NCI-H146 treated with DMSO at 0.1 percent for 48 hours (cell line): ENCODE measurements at regions not wholly inside any gene's neighbourhood (a gene's known extent, or its start where the extent isn't known, plus 50 kb on each side); places are given as distances from the start of the nearest gene placed in this dataset.

ENCODE experiments used
- DNase-seq: peaks from one replicate; lab custom pipeline; 2025; ENCODE audit not compliant: unreplicated experiment; lab: John Stamatoyannopoulos, UW

DNA sequence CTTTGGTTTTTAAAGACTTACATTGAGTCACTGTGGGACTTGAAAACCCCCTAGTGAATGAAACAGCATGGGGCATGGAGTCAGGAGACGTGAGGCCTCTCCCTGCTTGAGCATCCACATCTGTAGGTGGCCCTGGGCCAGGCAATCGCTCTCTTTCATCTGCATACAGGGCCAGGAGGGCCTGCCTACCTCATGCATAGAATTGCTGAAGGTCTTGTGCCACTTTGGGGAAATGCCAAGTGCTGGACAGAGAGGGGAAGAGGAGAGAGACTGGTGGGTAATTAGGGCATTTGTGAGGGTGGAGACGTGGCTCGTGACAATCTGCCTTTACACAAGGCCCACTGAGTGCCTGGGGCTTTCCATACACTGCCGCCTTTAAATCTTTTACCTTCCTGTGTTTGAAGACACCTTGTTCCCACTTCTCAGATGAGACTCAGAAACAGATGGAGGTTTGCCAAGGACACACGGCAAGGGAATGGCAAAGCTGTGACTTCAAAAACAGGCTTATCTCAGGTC, 322.2 kb upstream of the HS6ST1 start:
- no peak for DNase-seq

DNA sequence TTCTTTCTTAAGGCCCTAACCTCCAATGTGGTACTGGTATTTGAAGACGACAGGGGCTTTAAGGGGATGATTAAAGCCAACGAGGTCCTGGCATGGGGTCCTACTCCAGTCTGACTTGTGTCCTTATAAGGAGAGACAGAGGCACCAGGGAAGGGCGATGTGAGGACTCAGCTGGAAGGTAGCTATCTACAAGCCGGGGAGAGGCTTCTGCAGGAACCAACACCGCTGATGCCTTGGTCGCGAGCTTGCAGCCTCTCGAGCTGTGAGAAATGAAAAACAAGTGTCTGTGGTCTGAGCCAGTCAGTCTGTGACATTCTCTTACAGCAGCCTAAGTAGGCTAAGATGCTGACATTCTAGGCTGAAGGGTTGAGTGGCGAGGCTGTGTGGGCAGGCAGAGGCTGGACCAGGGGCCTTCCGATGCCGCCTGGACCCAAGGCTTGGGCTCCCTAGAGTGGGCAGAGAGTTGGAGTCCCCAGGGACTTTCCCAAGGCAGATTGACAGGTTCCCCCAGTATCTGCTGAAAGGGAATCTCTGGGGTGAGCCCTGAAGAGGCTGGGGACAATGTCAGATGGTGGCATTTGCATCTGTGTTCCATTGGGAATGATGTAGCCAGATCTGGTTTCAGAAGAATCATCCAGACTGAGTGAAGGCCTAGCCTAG, 322.9 kb upstream of the HS6ST1 start:
- no peak for DNase-seq

DNA sequence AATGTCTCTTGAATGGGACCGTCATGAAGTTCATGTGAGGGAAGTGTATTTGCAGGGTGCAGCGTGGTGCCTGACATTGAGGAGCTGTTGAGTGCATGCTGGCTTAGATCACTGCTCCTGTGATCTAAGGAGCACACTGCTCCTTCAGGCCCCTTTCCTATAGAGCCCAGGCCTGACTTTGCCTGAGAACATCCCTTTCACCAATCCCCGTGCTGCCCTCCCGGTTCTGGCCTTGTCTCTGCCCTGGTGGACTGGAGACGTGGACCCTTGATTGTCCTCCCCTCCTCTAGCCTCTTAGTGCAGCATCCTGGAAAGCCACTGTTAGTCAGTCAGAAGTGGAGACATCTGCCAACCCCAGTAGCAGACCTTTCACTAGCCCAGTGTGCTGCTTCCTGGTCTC, 323.6 kb upstream of the HS6ST1 start:
- no peak for DNase-seq

DNA sequence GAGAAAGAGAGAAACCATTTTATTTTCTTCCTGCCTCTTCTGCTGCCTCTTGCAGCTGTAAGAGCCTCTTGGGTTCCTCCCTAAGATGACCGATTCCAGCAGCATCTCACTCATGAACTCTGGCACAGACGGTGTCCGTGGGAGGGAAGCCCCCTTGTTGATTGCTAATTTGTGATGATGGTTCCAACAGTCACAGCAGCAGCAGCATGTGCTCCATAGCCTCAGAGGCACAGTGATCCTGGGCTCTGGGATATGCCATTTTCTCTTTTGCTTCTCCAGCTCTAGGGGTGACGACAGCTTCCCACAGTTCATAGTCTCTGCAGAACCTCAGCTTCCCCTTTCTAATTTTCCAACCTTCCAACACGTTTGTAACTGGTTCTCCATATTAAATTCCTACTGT, 324.2 kb upstream of the HS6ST1 start:
- no peak for DNase-seq

DNA sequence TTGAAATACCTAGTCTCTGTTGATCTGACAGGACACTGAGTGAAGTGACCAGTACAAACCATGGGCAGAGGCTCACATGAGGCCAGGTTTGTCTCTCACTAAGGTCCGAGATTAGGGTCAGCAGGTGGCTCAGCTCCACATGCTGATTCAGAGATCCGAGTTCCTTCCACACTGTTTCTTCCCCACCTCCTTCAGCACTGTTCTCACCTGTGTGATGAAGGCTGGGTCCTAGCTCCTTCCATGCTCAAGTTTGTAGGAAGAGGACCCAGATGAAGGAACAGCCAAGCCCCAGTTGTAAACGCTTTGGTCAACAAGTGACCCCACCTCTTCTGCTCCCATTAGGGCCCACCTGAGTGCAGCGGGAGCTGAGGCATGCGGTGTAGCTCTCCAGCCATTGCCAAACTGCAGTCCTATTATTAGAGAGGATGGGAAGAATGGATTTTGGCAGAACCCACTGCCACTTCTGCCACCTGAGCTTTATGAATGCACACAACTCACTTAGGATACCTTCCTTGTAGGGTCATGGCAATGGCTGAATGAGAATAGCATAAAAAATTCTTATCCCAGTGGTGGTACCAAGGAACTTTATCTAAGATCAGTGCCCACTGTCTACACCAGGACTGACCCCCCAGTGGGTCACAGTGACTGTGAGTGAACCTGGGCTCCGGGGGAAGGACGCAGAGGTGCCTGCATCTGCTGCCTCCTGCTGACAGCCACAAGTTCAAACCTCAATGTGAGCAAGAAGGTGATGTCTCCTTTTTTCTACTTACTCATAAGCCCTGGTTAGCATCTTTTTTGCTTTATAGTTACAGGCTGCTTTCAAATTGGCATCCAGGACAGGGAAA, 324.8 kb upstream of the HS6ST1 start:
- no peak for DNase-seq

DNA sequence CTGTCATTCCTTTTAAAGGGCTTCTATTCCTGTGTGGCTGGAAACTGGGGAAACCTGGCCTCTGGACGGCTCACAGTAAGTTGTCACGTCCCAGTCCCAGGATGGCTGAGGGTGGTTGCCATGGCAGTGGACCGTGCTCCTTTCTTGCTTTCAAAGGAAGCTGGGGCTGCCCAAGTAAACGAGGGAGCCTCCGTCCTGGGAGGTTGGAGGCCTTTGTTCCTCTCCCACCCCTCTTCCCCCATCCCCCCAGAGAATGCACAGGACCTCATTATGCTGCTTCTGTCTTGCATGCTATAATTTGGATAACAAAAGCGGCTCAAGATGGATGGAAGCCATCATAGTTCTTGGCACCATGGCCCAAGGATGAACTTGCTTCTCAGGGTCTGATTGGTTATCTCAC, 325.5 kb upstream of the HS6ST1 start:
- DNase-seq = no peak

DNA sequence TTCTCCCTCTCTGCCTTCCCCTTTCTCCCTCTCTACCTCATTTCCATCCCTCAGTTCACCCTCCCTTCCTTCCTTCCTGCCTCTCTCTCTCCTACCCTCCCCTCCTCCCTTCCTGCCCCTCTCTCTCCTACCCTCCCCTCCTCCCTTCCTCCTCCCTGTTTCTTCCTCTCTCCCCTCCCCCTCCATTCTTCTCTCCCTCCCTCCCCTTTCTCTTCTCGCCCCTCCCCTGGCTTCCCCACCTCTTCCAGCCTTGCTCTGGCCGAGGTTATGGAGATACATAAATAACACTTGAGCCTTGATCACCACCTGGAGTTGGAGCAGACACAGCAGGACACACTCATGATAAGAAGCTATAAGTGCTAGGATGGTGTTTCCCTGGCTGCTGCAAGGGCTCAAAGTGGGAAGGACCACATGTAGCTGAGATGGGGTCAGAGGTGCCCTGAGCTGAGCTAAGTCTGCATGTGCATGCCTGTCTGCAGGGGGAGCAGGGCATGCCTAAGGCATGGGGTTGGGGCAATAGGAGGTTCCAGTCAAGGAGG, 326.1 kb upstream of the HS6ST1 start:
- no peak for DNase-seq

DNA sequence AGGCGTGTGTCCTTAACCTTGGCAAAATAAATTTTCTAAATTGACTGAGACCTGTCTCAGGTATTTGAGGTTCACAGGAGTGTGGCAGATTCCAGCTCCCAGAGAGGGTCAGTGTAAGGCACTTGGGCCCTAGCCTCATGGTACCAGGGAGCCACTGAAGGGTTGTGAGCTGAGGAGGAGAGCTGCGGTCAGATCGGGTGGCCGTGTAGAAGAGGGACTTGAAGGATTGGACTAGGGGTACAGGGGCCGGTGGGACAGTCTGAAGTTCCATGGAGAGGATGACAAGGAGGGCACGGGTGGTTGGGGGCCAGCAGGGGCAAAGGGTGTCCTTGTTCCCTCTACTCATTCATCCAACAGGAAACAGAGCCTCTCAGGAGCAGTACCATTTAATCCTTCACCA, 327.0 kb upstream of the HS6ST1 start:
- DNase-seq = no peak

DNA sequence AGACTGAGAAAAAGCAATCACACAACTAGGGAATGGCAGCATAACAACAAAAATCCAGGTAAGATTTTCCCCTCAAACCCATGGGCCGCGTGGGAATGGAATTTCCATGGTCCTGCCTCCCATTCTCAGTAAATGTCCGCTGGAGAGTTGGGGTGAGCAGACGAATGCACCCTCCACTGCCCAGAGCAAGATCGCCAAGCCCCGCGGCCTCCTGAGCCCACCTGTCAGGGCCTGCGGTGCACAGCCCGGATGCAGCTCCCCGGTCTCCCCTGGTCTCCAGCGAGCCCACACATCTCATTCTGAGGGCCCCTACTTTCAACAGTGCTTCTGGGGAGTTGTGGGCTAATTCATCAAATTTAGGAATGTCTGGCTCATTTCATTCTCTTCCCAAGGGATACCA, 327.4 kb upstream of the HS6ST1 start:
- DNase-seq = no peak

DNA sequence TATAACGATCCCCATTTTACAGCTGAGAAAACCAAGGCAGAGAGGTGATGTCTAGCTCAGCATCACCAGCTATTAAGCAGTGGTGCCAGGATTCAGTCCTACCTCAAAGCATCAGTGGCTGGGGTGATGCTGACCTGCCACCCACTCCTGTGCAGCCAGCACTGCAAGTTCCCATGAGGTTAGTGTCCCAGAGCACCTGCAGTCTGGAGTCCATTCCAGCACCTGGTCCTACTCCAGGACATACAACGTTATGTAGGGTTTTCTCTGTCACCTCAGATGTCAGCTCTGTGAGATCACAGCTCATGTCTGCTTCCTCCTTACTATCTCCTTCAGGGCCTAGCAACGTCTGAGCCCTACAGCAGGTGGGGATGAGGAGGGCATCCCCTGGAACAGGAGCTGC, 328.0 kb upstream of the HS6ST1 start:
- no peak for DNase-seq

DNA sequence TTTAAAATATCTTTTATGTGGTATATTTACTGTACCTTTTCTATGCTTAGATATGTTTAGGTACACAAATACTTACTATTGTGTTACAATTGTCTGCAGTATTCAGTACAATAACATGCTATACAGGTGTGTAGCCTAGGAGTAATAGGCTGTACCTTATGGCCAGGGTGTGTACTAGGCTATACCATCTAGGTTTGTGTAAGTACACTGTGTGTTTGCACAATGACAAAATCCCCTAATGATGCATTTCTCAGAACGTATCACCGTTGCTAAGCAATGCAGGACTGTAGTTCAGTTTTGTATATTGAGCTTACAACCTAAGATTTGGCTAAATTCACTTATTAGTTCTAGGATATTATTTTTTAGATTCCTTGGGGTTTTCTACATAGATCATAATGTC, 332.3 kb upstream of the HS6ST1 start:
- DNase-seq = no peak

DNA sequence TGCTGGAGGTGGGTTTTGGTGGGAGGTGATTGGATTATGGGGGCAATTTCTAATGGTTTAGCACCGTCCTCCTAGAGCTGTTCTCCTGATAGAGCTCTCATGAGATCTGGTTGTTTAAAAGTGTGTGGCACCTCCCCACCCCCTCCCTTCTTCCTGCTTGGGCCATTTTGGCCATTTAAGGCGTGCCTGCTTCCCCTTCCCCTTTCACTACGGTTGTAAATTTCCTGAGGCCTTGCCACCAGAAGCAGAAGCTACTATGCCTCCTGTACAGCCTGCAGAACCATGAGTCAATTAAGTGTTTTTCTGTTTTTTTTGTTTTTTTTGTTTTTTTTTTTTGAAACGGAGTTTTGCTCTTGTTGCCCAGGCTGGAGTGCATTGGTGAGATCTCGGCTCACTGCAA, 335.7 kb upstream of the HS6ST1 start:
- no peak for DNase-seq

DNA sequence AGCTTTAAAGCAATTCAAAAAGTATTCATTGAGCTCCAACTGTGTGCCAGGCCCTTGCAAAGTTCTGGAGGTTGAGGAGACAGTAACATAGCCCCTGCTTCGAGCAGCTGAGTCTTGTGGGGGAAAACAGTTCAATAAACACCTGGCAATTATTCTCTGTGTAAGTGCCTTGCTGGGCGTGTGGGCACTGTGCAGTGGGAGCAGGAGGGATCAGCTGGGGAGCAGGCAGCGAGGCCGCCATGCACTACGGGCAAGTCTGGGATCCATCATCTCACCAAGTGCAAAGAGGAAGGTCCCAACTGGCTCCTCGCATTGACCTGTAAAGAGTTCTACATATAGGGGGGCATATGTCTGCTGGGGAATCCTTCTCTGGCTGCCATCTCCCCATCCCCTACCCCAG, 342.2 kb upstream of the HS6ST1 start:
- no peak for DNase-seq

DNA sequence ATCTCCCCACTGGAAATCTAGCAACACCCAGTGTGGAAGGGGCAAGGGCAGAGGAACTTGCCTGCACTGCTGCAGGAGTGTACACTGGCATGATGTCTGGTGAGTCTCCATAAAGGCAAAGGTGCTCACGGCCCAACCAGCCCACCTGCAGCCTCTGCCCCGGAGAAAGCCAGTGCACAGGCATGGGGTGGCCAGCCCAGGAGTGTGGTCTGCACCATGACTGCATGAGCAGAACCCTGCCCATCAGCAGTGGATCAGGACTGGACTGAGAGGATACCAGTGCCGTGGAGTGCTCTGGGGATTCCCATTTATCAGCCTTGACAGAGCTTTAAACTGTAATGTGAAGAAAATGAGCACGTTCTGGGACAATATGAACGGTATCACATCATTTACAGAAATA, 342.6 kb upstream of the HS6ST1 start:
- no peak for DNase-seq

DNA sequence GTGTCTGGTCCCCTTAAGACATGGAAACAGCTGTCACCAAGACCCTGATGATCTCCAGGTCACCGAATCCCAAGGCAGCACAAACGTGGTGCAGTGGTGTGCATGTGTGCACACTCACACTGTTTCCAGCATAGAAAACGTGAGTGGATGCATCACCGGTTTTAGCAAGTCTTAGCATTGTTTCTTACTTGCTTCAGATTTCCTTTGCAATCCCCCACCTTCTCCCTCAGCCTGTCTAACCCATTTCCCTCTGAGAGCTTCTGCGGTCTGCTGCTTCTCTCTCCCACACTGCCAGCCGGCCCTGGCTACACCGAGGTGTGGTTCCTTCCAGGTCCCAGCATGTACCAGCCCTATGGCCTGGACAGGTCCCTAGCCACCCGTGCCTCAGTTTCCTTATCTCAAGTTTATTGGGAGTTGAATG, 343.4 kb upstream of the HS6ST1 start:
- no peak for DNase-seq

DNA sequence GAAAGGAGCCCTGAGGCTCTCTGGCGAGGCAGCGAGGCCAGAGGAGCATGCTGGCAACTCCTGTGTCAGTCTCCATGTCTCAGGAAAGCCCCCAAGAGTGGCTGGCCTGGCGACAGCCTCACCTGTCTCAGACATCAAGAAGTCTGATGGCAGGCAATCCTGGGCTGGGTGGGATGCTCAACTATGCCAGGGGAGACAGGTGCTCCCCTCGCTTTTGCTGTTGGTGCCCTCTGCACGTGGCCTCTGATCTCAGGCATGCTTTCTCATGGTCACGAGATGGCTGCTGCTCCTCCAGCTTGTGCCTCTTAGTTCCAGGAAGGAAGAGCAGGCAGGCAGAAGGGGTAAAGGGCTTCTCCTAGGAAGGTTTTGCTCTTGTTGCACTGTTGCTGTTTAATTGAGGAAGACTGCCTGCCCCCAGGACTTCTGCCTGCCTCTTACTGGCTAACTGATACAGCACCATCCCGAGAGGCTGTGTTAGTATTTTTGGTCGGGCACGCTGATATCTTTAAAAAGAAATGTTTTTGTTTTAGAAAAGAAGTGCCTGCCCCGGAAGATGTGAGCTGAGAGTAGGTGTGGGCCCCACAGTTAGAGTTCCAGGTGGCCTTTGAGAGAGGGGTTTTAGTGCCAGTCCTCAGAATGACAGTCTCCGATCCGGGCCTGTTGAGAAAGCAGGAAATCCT, 344.8 kb upstream of the HS6ST1 start:
- no peak for DNase-seq

DNA sequence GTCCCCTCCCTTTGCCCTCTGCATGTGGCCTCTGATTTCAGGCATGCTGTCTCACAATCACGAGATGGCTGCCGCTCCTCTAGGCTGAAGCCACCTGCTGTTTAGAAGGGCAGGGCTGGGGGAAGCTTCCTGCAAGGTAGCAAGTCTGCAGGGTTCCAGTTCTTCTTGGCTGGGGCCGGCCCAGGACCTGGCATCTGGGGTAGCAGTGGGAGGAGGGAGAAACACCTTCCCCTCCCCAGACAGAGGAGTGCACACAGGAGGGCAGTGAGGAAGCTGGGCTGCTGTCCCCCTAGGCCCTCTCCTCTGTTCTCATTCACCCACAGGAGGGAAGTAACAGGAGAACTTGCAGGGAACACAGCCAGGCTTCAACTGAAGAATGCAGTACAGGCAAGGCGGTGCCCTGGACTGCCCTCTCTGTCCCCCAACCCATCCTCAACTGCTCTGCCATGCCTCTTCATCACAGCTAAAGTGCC, 345.9 kb upstream of the HS6ST1 start:
- no peak for DNase-seq

DNA sequence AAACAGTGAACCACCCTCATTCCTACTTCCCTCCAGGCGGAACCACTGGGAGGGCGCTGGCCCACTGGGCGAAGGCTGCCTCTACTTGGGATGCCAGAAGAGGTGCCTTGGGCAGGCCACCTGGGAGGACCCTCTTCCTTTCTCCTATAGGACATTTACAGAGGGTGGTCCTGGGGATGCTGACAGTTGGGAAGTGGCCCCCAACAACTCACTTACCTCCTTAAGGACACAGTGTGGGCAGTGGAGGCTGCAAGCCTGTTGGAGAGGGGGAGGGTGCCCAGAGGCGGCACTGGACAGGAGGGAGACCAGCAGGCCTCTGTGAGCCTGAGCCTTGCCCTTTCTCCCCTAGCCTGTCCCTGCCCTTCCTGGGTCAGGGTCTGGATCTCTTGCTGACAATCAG, 346.4 kb upstream of the HS6ST1 start:
- no peak for DNase-seq

DNA sequence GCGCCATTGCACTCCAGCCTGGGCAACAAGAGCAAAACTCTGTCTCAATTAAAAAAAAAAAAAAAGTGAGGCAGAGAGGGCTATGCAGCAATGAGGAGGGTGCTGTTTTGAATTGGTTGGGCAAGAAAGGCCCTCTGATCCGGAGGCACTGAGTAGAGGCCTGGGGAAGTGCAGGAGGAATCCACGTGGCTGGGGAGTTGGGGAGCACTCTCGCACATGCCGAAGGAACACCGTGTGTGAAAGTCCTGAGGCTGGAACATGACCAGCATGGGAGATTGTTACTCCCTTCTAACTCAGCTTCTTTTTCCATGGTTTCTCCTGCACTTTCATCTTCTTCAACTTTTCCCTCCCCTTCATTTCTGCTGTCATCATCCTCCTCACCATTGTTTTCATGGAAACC, 347.9 kb upstream of the HS6ST1 start:
- no peak for DNase-seq

DNA sequence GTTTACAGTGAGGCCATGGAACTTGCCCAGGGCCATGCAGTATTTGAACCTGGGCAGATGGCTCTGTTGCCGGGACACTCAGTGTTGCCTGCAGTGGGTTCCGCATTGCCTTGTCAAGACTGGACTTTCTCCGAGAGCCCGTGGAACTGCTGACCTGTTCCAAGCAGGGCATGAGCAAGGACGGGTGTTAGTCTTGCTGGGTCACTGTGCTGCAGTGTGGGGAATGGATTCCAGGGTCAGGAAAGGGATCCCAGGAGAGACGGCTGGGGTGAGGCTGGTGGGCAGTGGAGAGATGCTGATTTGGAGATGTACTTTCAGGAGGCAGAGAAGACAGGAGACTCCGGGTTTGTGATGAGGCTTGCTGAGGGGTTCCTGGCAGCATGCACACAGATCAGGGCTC, 348.7 kb upstream of the HS6ST1 start:
- DNase-seq = no peak

DNA sequence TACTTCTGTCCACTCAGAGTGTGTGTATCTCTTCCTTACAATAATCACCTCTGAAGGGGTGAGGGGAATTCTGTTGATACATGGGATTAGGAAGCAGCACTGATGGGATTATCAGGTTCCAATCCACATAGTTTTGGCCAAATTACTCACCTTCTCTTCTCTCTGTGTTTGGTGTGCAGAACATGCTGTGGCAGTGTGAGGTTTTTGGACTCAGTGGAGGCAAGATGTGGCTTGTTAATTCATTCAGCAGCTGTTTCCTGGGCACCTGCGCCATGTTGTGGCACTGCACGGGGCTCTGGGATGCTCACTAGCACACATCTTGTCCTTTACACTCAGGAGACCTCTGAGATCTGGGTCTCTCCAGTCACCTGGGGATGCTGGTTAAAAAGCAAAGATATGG, 350.3 kb upstream of the HS6ST1 start:
- DNase-seq = no peak

DNA sequence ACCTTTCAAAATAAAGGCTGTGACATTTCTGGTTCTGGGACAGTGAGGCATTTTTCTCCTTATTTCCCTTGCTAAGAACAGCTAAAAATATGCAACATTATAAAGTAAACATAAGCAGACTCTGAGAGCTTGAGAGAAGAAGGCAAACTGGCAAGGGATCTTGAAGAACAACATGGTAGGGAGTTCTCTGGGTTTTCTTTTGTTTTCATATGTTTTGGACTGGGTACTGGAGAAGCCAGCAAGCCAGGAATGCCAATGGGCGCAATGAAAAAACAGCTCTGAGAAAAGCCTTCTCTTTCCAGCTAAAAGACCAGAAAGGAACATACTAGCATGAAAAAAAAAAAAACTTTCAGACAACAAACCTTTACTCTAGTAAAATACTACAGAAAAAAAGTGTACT, 351.4 kb upstream of the HS6ST1 start:
- DNase-seq = no peak
